IMR-90 (cell line): ENCODE measurements at regions not wholly inside any gene's neighbourhood (a gene's known extent, or its start where the extent isn't known, plus 50 kb on each side); places are given as distances from the start of the nearest gene placed in this dataset.

Source experiments
- CTCF ChIP-seq: conservative IDR thresholded peaks from 2 replicates; pipeline ENCODE4 v1.5.1; 2012; ENCODE audit warnings: mild to moderate bottlenecking, low read depth, low read length, improper control_type of control experiment
- POLR2A ChIP-seq: IDR thresholded peaks from 2 replicates; pipeline ENCODE4 v1.6.1; 2012; ENCODE audit warnings: mild to moderate bottlenecking, low read depth, low read length

GRCh38 chr9:120331913-120332312 is 248.1 kb downstream of the CDK5RAP2 start:
- TF ChIP-seq CTCF: no peak
- TF ChIP-seq POLR2A: no peak
